ENCODE measurements at regions not wholly inside any gene's neighbourhood (a gene's known extent, or its start where the extent isn't known, plus 50 kb on each side); places are given as distances from the start of the nearest gene placed in this dataset.

GRCh38 chr11:92409956-92410355, 185.3 kb downstream of the FAT3 start (continued):
- no peak for TF ChIP-seq REST (IDR thresholded peaks at IDR 0.05; ENCODE audit: unreplicated experiment)
- TF ChIP-seq ZNF331 (CRISPR knock-in tag; IDR thresholded peaks at IDR 0.05; ENCODE audit: low read depth) = no peak
- no peak for TF ChIP-seq POLR2AphosphoS5 (IDR thresholded peaks at IDR 0.05; ENCODE audit: low read depth)
- no peak for TF ChIP-seq STAT1 (IDR thresholded peaks at IDR 0.05; ENCODE audit: unreplicated experiment)
- TF ChIP-seq ZNF114 (CRISPR knock-in tag; IDR thresholded peaks at IDR 0.05) = no peak
- no peak for TF ChIP-seq EZH2 (IDR thresholded peaks at IDR 0.05; ENCODE audit: low read depth, unreplicated experiment)
- no peak for TF ChIP-seq JUNB (IDR thresholded peaks at IDR 0.05; ENCODE audit: unreplicated experiment)
- no peak for TF ChIP-seq CREB1 (CRISPR knock-in tag; IDR thresholded peaks at IDR 0.05; ENCODE audit: low read depth)
- no peak for TF ChIP-seq ETS1 (IDR thresholded peaks at IDR 0.05)

DNA sequence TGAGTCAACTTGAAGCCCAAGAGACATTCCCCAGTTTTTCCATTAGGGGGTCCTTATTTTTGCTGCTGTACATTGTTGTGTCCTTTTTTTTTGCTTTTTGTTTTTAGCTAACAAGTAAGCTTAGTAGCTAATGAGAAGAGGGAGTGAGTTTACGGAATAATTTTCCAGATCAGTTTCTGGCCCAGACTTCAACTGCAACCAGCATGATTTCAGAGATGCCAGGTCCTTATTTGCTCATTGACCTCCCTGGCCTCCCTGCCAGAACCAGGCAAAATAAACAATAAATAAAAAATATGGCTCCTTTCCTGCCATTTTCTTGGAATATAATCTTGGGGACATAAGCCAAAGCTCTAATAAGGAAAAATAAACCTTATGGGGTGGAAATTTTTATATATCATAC, 185.9 kb downstream of the FAT3 start:
- Mint-ChIP-seq H3K9me3 (no peaks in the 10 kb centered on the region), H3K27me3 (ENCODE audit: insufficient read depth, low read depth, poor library complexity) (no peaks in the 10 kb centered on the region), H3K27ac (peak overlapping the region; percentile 47), H3K36me3 (ENCODE audit: low read depth) (peaks cover 1% of the 10 kb centered on the region; the same call in 2 of the 3 replicates), H3K4me3 (no peak overlapping the region), H3K4me1 (peaks cover 73% of the 10 kb centered on the region)
- Histone ChIP-seq H3K79me2 (replicated peaks; ENCODE audit: insufficient read depth) (peaks cover 88% of the 10 kb centered on the region), H3K27me3 (ENCODE audit: insufficient read depth) (no peaks in the 10 kb centered on the region), H3K9me2 (ENCODE audit: insufficient read depth) (no peaks in the 10 kb centered on the region), H3K4me2 (no peak overlapping the region), H3K27ac (ENCODE audit: low read depth) (peak overlapping the region; percentile 40; the same call in 1 of the 2 replicates), H3K36me3 (ENCODE audit: insufficient read depth) (no peaks in the 10 kb centered on the region), H3K4me3 (no peak overlapping the region), H3F3A (replicated peaks; ENCODE audit: low read depth) (no peaks in the 10 kb centered on the region), H3K4me1 (ENCODE audit: insufficient read depth) (peaks cover 62% of the 10 kb centered on the region), H2AFZ (no peak overlapping the region), H4K20me1 (replicated peaks; ENCODE audit: insufficient read depth) (no peaks in the 10 kb centered on the region)
- TF ChIP-seq POLR2AphosphoS5 (IDR thresholded peaks at IDR 0.05; ENCODE audit: low read depth) = no peak
- ATAC-seq (no peak), DNase-seq (ENCODE audit: low spot score) (no peak)

- DNase-seq (ENCODE audit: low spot score) = peak; percentile 68
- peaks cover 54% of the 10 kb centered on the region for H3K4me1 ChIP-seq (ENCODE audit: insufficient read depth)
- H3K9me3 Mint-ChIP-seq = no peaks in the 10 kb centered on the region
- TF ChIP-seq, protein P1, sequence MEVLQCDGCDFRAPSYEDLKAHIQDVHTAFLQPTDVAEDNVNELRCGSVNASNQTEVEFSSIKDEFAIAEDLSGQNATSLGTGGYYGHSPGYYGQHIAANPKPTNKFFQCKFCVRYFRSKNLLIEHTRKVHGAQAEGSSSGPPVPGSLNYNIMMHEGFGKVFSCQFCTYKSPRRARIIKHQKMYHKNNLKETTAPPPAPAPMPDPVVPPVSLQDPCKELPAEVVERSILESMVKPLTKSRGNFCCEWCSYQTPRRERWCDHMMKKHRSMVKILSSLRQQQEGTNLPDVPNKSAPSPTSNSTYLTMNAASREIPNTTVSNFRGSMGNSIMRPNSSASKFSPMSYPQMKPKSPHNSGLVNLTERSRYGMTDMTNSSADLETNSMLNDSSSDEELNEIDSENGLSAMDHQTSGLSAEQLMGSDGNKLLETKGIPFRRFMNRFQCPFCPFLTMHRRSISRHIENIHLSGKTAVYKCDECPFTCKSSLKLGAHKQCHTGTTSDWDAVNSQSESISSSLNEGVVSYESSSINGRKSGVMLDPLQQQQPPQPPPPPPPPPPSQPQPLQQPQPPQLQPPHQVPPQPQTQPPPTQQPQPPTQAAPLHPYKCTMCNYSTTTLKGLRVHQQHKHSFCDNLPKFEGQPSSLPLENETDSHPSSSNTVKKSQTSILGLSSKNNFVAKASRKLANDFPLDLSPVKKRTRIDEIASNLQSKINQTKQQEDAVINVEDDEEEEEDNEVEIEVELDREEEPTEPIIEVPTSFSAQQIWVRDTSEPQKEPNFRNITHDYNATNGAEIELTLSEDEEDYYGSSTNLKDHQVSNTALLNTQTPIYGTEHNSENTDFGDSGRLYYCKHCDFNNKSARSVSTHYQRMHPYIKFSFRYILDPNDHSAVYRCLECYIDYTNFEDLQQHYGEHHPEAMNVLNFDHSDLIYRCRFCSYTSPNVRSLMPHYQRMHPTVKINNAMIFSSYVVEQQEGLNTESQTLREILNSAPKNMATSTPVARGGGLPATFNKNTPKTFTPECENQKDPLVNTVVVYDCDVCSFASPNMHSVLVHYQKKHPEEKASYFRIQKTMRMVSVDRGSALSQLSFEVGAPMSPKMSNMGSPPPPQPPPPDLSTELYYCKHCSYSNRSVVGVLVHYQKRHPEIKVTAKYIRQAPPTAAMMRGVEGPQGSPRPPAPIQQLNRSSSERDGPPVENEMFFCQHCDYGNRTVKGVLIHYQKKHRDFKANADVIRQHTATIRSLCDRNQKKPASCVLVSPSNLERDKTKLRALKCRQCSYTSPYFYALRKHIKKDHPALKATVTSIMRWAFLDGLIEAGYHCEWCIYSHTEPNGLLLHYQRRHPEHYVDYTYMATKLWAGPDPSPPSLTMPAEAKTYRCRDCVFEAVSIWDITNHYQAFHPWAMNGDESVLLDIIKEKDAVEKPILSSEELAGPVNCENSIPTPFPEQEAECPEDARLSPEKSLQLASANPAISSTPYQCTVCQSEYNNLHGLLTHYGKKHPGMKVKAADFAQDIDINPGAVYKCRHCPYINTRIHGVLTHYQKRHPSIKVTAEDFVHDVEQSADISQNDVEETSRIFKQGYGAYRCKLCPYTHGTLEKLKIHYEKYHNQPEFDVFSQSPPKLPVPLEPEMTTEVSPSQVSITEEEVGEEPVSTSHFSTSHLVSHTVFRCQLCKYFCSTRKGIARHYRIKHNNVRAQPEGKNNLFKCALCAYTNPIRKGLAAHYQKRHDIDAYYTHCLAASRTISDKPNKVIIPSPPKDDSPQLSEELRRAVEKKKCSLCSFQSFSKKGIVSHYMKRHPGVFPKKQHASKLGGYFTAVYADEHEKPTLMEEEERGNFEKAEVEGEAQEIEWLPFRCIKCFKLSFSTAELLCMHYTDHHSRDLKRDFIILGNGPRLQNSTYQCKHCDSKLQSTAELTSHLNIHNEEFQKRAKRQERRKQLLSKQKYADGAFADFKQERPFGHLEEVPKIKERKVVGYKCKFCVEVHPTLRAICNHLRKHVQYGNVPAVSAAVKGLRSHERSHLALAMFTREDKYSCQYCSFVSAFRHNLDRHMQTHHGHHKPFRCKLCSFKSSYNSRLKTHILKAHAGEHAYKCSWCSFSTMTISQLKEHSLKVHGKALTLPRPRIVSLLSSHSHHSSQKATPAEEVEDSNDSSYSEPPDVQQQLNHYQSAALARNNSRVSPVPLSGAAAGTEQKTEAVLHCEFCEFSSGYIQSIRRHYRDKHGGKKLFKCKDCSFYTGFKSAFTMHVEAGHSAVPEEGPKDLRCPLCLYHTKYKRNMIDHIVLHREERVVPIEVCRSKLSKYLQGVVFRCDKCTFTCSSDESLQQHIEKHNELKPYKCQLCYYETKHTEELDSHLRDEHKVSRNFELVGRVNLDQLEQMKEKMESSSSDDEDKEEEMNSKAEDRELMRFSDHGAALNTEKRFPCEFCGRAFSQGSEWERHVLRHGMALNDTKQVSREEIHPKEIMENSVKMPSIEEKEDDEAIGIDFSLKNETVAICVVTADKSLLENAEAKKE (CRISPR knock-in tag; IDR thresholded peaks at IDR 0.05) = no peak
Measured at GRCh38 chr11:92411431-92411830, 186.8 kb downstream of the FAT3 start.

More at GRCh38 chr11:92411431-92411830, 186.8 kb downstream of the FAT3 start:
- Histone ChIP-seq H3K4me3 (no peak overlapping the region; the same call in 1 of the 2 replicates), H2AFZ (no peak overlapping the region), H4K20me1 (replicated peaks; ENCODE audit: insufficient read depth) (no peaks in the 10 kb centered on the region), H3K4me2 (peak overlapping the region; percentile 11), H3K27me3 (ENCODE audit: insufficient read depth) (no peaks in the 10 kb centered on the region), H3K27ac (ENCODE audit: low read depth) (no peak overlapping the region), H3K9me2 (ENCODE audit: insufficient read depth) (no peaks in the 10 kb centered on the region), H3K36me3 (ENCODE audit: insufficient read depth) (no peaks in the 10 kb centered on the region), H3K79me2 (replicated peaks; ENCODE audit: insufficient read depth) (peaks cover 85% of the 10 kb centered on the region), H3F3A (replicated peaks; ENCODE audit: low read depth) (no peaks in the 10 kb centered on the region)
- Mint-ChIP-seq H3K36me3 (ENCODE audit: low read depth) (no peaks in the 10 kb centered on the region), H3K27ac (peak overlapping the region; percentile 34; the same call in 1 of the 2 replicates), H3K4me3 (no peak overlapping the region), H3K4me1 (peaks cover 66% of the 10 kb centered on the region), H3K27me3 (ENCODE audit: insufficient read depth, low read depth, poor library complexity) (no peaks in the 10 kb centered on the region)
- ATAC-seq = peak; percentile 62

All from GM23338 (cell line).